Retinal pigment epithelial cell (primary cell): ENCODE measurements at regions not wholly inside any gene's neighbourhood (a gene's known extent, or its start where the extent isn't known, plus 50 kb on each side); places are given as distances from the start of the nearest gene placed in this dataset.

Source experiments
- DNase-seq: peaks from one replicate; pipeline ENCODE4 v3.0.0-alpha.2; 2010; ENCODE audit warnings: low read depth
- H3K4me3 ChIP-seq: 2 replicates; pipeline ENCODE4 v1.5.1; 2011; ENCODE audit warnings: mild to moderate bottlenecking, low read length, control low read depth, moderate library complexity
- TF ChIP-seq, protein P1 (sequence below): conservative IDR thresholded peaks from 2 replicates; pipeline ENCODE4 v1.5.1; 2011; ENCODE audit warnings: low read depth, low read length, control low read depth, inconsistent platforms

- TF ChIP-seq, protein P1, sequence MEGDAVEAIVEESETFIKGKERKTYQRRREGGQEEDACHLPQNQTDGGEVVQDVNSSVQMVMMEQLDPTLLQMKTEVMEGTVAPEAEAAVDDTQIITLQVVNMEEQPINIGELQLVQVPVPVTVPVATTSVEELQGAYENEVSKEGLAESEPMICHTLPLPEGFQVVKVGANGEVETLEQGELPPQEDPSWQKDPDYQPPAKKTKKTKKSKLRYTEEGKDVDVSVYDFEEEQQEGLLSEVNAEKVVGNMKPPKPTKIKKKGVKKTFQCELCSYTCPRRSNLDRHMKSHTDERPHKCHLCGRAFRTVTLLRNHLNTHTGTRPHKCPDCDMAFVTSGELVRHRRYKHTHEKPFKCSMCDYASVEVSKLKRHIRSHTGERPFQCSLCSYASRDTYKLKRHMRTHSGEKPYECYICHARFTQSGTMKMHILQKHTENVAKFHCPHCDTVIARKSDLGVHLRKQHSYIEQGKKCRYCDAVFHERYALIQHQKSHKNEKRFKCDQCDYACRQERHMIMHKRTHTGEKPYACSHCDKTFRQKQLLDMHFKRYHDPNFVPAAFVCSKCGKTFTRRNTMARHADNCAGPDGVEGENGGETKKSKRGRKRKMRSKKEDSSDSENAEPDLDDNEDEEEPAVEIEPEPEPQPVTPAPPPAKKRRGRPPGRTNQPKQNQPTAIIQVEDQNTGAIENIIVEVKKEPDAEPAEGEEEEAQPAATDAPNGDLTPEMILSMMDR = no peak
- no peak for DNase-seq
Measured at GRCh38 chr2:52312486-52312885, 1280.6 kb upstream of the NRXN1 start.

DNA sequence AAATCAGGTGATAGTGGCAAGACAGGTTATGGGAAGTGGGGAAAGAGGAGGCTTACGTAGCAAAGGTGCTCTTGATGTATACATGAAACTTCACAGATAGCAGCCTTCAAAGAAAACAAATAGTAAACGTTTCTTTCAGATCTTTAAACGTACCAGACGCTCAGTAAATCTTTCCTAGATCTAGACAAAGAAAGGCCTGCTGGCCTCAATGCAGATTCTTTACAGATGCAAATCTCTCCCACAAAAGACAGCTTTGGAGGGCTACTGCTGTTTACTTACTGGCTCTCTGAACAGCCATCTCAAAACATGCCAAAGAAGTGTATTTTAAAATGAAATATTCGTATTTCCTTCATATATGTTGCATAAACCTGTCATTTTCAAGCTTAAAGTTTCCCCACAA lies 1279.9 kb upstream of the NRXN1 start:
- no peak for DNase-seq
- TF ChIP-seq, protein P1 = no peak

More at GRCh38 chr2:52312486-52312885, 1280.6 kb upstream of the NRXN1 start:
- no peak overlapping the region for H3K4me3 ChIP-seq

DNA sequence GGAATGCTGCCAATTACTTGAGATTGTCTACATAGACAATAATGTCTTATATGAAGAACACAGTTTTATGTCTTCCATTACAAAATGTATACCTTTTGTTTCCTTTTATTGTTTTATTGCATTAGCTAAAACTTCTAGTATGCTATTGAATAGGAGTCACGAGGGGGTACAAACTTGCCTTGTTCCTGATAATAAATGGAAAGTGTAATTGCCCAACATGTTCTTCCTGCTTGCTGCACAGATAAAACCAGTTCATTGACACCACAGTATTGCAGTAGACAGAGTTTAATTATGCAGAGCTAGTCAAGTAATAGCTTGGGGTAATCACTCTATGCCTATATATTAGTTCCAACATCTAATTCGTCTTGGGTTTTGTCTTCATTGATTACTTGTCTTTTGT lies 1276.2 kb upstream of the NRXN1 start:
- no peak for DNase-seq
- no peak overlapping the region for H3K4me3 ChIP-seq
- TF ChIP-seq, protein P1 = no peak

More for the DNA sequence above, 1279.9 kb upstream of the NRXN1 start:
- H3K4me3 ChIP-seq = no peak overlapping the region

DNA sequence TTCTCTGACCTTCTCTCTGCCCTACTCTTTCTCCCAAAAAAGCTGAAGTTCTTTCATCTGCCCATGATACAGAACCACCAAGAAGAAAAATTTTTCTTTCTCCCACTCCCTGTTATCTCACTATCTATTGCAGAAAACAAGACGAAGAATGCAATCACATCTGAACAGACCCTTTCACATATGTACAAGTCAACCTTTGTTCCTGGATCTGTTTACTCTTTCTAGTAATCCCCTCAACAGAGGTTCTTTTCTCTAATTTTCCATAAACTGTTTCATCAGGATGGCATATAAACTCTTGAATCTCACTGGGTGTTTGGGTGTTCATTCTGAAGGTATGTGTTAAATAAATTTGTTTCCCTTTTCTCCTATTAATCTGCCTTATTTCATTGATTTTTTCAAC lies 1262.7 kb upstream of the NRXN1 start:
- DNase-seq = no peak
- no peak overlapping the region for H3K4me3 ChIP-seq
- TF ChIP-seq, protein P1 = no peak

DNA sequence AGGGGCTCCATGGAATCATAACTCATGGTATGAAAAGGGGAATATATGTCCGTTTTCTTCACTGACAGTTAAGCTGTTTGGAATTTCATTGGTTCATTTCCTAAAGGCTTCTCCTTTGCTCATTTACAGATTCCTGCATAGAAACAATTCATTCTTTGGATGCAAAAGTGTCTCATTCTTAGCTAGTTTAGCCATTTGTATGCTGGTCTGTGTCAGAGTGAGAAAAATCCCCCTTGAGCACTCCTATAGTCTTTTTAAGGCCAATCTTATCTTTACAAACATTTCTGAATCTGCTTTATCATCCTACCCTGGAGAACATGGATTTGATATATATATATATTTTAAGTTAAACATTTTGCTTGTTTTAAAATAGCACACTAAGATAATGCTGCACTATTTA lies 1260.9 kb upstream of the NRXN1 start:
- no peak for DNase-seq
- H3K4me3 ChIP-seq = no peak overlapping the region
- TF ChIP-seq, protein P1 = no peak

DNA sequence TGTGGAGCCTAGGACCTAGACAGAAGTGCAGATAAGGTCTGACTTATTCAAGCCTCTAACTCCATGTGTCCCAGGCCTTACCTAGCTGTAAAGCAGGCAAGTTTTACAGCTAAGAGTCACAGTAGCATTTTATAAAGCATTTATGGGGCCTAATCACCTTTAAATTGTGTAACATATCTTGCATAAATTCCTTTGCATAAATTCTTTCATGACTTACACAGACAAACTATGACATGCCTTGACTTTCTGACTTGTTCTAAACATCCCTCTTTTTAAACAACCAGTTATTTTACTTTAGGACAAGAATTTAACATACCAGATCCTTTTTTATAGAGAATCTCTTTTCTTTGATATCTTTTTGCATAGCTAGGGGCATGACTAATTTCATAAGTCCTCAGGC lies 1257.8 kb upstream of the NRXN1 start:
- H3K4me3 ChIP-seq = no peak overlapping the region
- DNase-seq = no peak
- TF ChIP-seq, protein P1 = no peak

GRCh38 chr2:52288596-52288995 lies 1256.7 kb upstream of the NRXN1 start:
- DNase-seq = no peak
- TF ChIP-seq, protein P1 = no peak
- H3K4me3 ChIP-seq = no peak overlapping the region
